GM12878 (cell line): ENCODE measurements at regions not wholly inside any gene's neighbourhood (a gene's known extent, or its start where the extent isn't known, plus 50 kb on each side); places are given as distances from the start of the nearest gene placed in this dataset.

Experiments used
- ATAC-seq: fragments of 200-7000 bp; cut with Tn5 transposase; 3 replicates; pipeline ENCODE4 v1.9.1; 2020; ENCODE audit warnings: mild to moderate bottlenecking, moderate library complexity
- BruUV-seq: library from RNA; stranded (reverse); fragments of 400-500 nt; replicated peaks from 2 replicates; lab custom pipeline; 2021; lab: Mats Ljungman, UMichigan
- CTCF ChIA-PET: fragments of 300-600 bp; sonication (Branson Sonifier 250); formaldehyde crosslinking; extraction: SDS; loops from one replicate; lab custom pipeline; 2021; ENCODE audit warnings: inconsistent platforms; lab: Yijun Ruan, JAX
- POLR2A ChIA-PET: fragments of 350-600 bp; formaldehyde crosslinking; extraction: SDS; loops from one replicate; lab custom pipeline; 2021; ENCODE audit warnings: inconsistent platforms; lab: Charles Lee
- RAD21 ChIA-PET: fragments of 300-600 bp; sonication (Branson Sonifier 250); formaldehyde crosslinking; loops from one replicate; lab custom pipeline; 2023; ENCODE audit warnings: antibody characterized with exemption; ENCODE audit not compliant: unreplicated experiment; lab: Charles Lee
- SMC1A ChIA-PET: fragments of 300-600 bp; sonication (Branson Sonifier 250); formaldehyde crosslinking; loops from one replicate; lab custom pipeline; 2023; ENCODE audit not compliant: unreplicated experiment, uncharacterized antibody; lab: Charles Lee
- DNase-seq: peaks from one replicate; pipeline ENCODE4 v3.0.0-alpha.2; 2011; ENCODE audit warnings: low read depth, low spot score
- FAIRE-seq: peaks from 3 replicates; lab custom pipeline; 2011; peaks lifted over from hg19 to GRCh38; lab: Jason Lieb, UNC
- H2AFZ ChIP-seq: 2 replicates; pipeline ENCODE4 v1.6.0; 2011; ENCODE audit warnings: low read depth, low read length, control low read depth; ENCODE audit not compliant: control insufficient read depth
- H3K27ac ChIP-seq: 2 replicates; pipeline ENCODE4 v1.5.1; 2011; ENCODE audit warnings: control low read depth; ENCODE audit not compliant: control insufficient read depth, insufficient read depth
- H3K27me3 ChIP-seq, 2 experiments: replicated peaks in 1 of 2; 2 replicates each; pipeline versions ENCODE4 v1.6.0 to v1.6.1; 2011; ENCODE audit warnings: low read length in 1 of 2; ENCODE audit not compliant: control insufficient read depth in 2 of 2, insufficient read depth in 2 of 2
- H3K36me3 ChIP-seq, 2 experiments: 2 replicates each; pipeline ENCODE4 v1.5.1; 2011; ENCODE audit warnings: low read length in 1 of 2; ENCODE audit not compliant: control insufficient read depth in 2 of 2, insufficient read depth in 2 of 2
- H3K4me1 ChIP-seq: 2 replicates; pipeline ENCODE4 v1.6.1; 2011; ENCODE audit warnings: mild to moderate bottlenecking, low read length, moderate library complexity, mixed read lengths; ENCODE audit not compliant: control insufficient read depth, insufficient read depth
- H3K4me2 ChIP-seq: 2 replicates; pipeline ENCODE4 v1.6.0; 2011; ENCODE audit warnings: control low read depth; ENCODE audit not compliant: control insufficient read depth, insufficient read depth
- H3K4me3 ChIP-seq: fragments of 200-600 bp; sonication (generic); 2 replicates; pipeline ENCODE4 v1.5.1; 2016
- H3K79me2 ChIP-seq: 2 replicates; pipeline ENCODE4 v1.6.0; 2011; ENCODE audit warnings: low read length; ENCODE audit not compliant: control insufficient read depth, insufficient read depth
- H3K9ac ChIP-seq: 2 replicates; pipeline ENCODE4 v1.8.0; 2011; ENCODE audit warnings: low read length, control low read depth, mixed read lengths; ENCODE audit not compliant: control insufficient read depth, insufficient read depth
- H3K9me3 ChIP-seq: replicated peaks from 3 replicates; pipeline ENCODE4 v1.5.1; 2011; ENCODE audit warnings: mild to moderate bottlenecking, low read length; ENCODE audit not compliant: control insufficient read depth, insufficient read depth
- H4K20me1 ChIP-seq: 2 replicates; pipeline ENCODE4 v1.6.0; 2011; ENCODE audit not compliant: control insufficient read depth, insufficient read depth
- ATF7 ChIP-seq: fragments of 450-650 bp; IDR thresholded peaks from 2 replicates; pipeline ENCODE4 v1.6.1; 2016; ENCODE audit warnings: low read depth, mild to moderate bottlenecking
- ETV6 ChIP-seq, 2 experiments: fragments of 450-650 bp in 1 of 2; IDR thresholded peaks in 1 of 2; conservative IDR thresholded peaks in 1 of 2; 2 replicates each; pipeline ENCODE4 v1.6.1; 2014; ENCODE audit warnings: antibody characterized with exemption in 1 of 2, borderline replicate concordance in 1 of 2, low read depth in 1 of 2, mild to moderate bottlenecking in 1 of 2, moderate library complexity in 1 of 2
- POLR2A ChIP-seq: IDR thresholded peaks from 2 replicates; pipeline ENCODE4 v1.6.1; 2011; ENCODE audit warnings: low read depth, mild to moderate bottlenecking, low read length
- SIN3A ChIP-seq: IDR thresholded peaks from 2 replicates; pipeline ENCODE4 v1.6.1; 2012; ENCODE audit warnings: low read depth, low read length, improper control_type of control experiment
- SIX5 ChIP-seq: IDR thresholded peaks from 2 replicates; pipeline ENCODE4 v1.6.1; 2011; ENCODE audit warnings: mild to moderate bottlenecking, low read depth, low read length, moderate library complexity; ENCODE audit not compliant: severe bottlenecking
- ZNF622 ChIP-seq: fragments of 450-650 bp; IDR thresholded peaks from 2 replicates; pipeline ENCODE4 v1.6.1; 2017; ENCODE audit warnings: mild to moderate bottlenecking, inconsistent platforms
- WGBS: methylation state at CpG from one replicate; pipeline ENCODE4 v1.1.6; 2016; ENCODE audit warnings: low lambda C conversion rate; ENCODE audit not compliant: insufficient replicate concordance, insufficient coverage; ENCODE audit errors: missing lambda C conversion rate; 5-methylcytosine and 5-hydroxymethylcytosine counted together
- in situ Hi-C: fragments of 300-500 bp; cut with MboI; formaldehyde crosslinking; loops from 9 replicates; pipeline ENCODE4 v1.14.3; 2018; ENCODE audit warnings: mixed read lengths
- intact Hi-C: fragments of 100-400 bp; cut with micrococcal nuclease; formaldehyde crosslinking; loops from one replicate; pipeline ENCODE4 v1.14.2; 2022; ENCODE audit not compliant: unreplicated experiment
- TF ChIP-seq, protein P1 (sequence below): IDR thresholded peaks from 2 replicates; pipeline ENCODE4 v1.6.1; 2012; ENCODE audit warnings: low read depth, low read length, improper control_type of control experiment
- TF ChIP-seq, protein P2 (sequence below): fragments of 450-650 bp; IDR thresholded peaks from 2 replicates; pipeline ENCODE4 v1.6.1; 2017; ENCODE audit warnings: mild to moderate bottlenecking, low read depth, inconsistent platforms; ENCODE audit not compliant: poor library complexity, severe bottlenecking
- TF ChIP-seq, protein P3 (sequence below): fragments of 450-650 bp; IDR thresholded peaks from 2 replicates; pipeline ENCODE4 v1.6.1; 2018; ENCODE audit warnings: mild to moderate bottlenecking, low read depth, moderate library complexity; ENCODE audit not compliant: partially characterized antibody
- TF ChIP-seq, protein P4 (sequence below): fragments of 450-650 bp; conservative IDR thresholded peaks from 2 replicates; pipeline ENCODE4 v1.6.1; 2017; ENCODE audit warnings: mild to moderate bottlenecking, moderate library complexity
- TF ChIP-seq, protein P5 (sequence below): fragments of 150-350 bp; IDR thresholded peaks from 2 replicates; pipeline ENCODE4 v1.6.1; 2016; ENCODE audit warnings: low read depth, low read length

DNA sequence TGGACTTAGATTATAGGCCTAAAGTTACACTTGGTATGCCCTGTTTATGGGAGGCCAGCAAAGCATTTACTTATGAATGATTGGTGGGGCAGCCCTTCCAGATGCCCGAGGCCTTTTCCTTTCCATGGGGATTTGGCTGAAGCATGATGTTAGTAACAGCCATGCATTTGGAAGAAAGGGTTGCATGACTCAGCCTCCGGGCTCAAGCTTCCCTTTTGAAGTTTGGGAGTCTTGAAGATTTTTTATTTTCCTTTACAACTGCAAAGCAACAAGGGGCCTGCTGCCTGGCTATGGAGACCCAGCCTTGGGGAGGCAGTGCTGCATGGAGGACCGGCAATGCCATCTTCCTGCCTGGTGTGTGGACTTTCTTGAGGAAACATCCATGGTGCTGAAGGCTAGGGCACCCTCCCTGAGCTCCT is 244.7 kb downstream of the ICE1 start (continued):
- TF ChIP-seq ZNF622 (no peak), ATF7 (no peak)
- TF ChIP-seq, protein P1, sequence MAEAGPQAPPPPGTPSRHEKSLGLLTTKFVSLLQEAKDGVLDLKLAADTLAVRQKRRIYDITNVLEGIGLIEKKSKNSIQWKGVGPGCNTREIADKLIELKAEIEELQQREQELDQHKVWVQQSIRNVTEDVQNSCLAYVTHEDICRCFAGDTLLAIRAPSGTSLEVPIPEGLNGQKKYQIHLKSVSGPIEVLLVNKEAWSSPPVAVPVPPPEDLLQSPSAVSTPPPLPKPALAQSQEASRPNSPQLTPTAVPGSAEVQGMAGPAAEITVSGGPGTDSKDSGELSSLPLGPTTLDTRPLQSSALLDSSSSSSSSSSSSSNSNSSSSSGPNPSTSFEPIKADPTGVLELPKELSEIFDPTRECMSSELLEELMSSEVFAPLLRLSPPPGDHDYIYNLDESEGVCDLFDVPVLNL: no peak
- TF ChIP-seq, protein P2, sequence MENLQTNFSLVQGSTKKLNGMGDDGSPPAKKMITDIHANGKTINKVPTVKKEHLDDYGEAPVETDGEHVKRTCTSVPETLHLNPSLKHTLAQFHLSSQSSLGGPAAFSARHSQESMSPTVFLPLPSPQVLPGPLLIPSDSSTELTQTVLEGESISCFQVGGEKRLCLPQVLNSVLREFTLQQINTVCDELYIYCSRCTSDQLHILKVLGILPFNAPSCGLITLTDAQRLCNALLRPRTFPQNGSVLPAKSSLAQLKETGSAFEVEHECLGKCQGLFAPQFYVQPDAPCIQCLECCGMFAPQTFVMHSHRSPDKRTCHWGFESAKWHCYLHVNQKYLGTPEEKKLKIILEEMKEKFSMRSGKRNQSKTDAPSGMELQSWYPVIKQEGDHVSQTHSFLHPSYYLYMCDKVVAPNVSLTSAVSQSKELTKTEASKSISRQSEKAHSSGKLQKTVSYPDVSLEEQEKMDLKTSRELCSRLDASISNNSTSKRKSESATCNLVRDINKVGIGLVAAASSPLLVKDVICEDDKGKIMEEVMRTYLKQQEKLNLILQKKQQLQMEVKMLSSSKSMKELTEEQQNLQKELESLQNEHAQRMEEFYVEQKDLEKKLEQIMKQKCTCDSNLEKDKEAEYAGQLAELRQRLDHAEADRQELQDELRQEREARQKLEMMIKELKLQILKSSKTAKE: no peak
- TF ChIP-seq, protein P3, sequence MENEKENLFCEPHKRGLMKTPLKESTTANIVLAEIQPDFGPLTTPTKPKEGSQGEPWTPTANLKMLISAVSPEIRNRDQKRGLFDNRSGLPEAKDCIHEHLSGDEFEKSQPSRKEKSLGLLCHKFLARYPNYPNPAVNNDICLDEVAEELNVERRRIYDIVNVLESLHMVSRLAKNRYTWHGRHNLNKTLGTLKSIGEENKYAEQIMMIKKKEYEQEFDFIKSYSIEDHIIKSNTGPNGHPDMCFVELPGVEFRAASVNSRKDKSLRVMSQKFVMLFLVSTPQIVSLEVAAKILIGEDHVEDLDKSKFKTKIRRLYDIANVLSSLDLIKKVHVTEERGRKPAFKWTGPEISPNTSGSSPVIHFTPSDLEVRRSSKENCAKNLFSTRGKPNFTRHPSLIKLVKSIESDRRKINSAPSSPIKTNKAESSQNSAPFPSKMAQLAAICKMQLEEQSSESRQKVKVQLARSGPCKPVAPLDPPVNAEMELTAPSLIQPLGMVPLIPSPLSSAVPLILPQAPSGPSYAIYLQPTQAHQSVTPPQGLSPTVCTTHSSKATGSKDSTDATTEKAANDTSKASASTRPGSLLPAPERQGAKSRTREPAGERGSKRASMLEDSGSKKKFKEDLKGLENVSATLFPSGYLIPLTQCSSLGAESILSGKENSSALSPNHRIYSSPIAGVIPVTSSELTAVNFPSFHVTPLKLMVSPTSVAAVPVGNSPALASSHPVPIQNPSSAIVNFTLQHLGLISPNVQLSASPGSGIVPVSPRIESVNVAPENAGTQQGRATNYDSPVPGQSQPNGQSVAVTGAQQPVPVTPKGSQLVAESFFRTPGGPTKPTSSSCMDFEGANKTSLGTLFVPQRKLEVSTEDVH: no peak

DNA sequence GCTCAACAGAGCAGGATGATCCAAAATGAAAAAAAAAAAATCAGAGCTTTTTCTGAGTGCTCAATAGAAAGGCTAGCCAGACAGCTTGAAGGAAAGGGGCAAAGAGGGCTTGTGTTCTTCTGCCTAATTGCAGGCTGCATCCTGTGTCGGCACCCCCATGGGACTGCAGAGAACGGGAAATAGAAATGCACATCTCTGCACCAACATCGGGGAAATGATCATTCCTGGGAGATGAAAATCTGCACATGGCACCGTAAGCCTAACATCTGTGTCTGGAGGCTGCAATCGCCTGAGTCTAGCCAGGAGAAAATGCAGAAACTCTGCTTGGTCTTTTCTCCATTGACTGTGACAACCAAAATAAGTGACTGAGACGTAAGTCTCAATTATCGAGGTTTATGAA is 243.9 kb downstream of the ICE1 start:
- ChIA-PET SMC1A (interaction anchor here (0.7 kb wide), 1 partner anchor 82 kb away, joined by 5 read pairs; no protein-coding TSS in a partner anchor), CTCF (interaction anchor here (0.6 kb wide), 1 partner anchor 828 kb away, joined by 4 read pairs; no protein-coding TSS in a partner anchor), RAD21 (no interaction called here), POLR2A (no interaction called here)
- FAIRE-seq (no peak), ATAC-seq (no peak), DNase-seq (no peak)
- 43% methylated on average over 7 of the region's 7 CpGs for WGBS
- Histone ChIP-seq H3K27ac (no peak overlapping the region), H3K27me3 (no peaks in the 10 kb centered on the region), H3K36me3 (no peaks in the 10 kb centered on the region), H3K4me2 (no peak overlapping the region), H3K9ac (no peak overlapping the region), H3K4me3 (no peak overlapping the region), H3K79me2 (no peaks in the 10 kb centered on the region), H4K20me1 (no peaks in the 10 kb centered on the region), H3K4me1 (no peaks in the 10 kb centered on the region), H3K9me3 (no peaks in the 10 kb centered on the region), H2AFZ (no peak overlapping the region)
- intact Hi-C loops: no loop called here
- no TSS peak for BruUV-seq
- in situ Hi-C loops: no loop called here
- TF ChIP-seq, protein P4, sequence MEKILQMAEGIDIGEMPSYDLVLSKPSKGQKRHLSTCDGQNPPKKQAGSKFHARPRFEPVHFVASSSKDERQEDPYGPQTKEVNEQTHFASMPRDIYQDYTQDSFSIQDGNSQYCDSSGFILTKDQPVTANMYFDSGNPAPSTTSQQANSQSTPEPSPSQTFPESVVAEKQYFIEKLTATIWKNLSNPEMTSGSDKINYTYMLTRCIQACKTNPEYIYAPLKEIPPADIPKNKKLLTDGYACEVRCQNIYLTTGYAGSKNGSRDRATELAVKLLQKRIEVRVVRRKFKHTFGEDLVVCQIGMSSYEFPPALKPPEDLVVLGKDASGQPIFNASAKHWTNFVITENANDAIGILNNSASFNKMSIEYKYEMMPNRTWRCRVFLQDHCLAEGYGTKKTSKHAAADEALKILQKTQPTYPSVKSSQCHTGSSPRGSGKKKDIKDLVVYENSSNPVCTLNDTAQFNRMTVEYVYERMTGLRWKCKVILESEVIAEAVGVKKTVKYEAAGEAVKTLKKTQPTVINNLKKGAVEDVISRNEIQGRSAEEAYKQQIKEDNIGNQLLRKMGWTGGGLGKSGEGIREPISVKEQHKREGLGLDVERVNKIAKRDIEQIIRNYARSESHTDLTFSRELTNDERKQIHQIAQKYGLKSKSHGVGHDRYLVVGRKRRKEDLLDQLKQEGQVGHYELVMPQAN: no peak
- TF ChIP-seq POLR2A: no peak
- TF ChIP-seq, protein P5, sequence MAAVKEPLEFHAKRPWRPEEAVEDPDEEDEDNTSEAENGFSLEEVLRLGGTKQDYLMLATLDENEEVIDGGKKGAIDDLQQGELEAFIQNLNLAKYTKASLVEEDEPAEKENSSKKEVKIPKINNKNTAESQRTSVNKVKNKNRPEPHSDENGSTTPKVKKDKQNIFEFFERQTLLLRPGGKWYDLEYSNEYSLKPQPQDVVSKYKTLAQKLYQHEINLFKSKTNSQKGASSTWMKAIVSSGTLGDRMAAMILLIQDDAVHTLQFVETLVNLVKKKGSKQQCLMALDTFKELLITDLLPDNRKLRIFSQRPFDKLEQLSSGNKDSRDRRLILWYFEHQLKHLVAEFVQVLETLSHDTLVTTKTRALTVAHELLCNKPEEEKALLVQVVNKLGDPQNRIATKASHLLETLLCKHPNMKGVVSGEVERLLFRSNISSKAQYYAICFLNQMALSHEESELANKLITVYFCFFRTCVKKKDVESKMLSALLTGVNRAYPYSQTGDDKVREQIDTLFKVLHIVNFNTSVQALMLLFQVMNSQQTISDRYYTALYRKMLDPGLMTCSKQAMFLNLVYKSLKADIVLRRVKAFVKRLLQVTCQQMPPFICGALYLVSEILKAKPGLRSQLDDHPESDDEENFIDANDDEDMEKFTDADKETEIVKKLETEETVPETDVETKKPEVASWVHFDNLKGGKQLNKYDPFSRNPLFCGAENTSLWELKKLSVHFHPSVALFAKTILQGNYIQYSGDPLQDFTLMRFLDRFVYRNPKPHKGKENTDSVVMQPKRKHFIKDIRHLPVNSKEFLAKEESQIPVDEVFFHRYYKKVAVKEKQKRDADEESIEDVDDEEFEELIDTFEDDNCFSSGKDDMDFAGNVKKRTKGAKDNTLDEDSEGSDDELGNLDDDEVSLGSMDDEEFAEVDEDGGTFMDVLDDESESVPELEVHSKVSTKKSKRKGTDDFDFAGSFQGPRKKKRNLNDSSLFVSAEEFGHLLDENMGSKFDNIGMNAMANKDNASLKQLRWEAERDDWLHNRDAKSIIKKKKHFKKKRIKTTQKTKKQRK: no peak
- TF ChIP-seq SIX5: no peak
- no peak for TF ChIP-seq ETV6 (conservative IDR thresholded peaks at IDR 0.05 in 1 of 2, IDR thresholded peaks at IDR 0.05 in 1 of 2; ENCODE audit: borderline replicate concordance in 1 of 2, low read depth in 1 of 2)
- TF ChIP-seq SIN3A: no peak
